Esophagus squamous epithelium (tissue), 4 donors: ENCODE measurements at regions not wholly inside any gene's neighbourhood (a gene's known extent, or its start where the extent isn't known, plus 50 kb on each side); places are given as distances from the start of the nearest gene placed in this dataset.

ENCODE experiments used
- POLR2A ChIP-seq, 4 donors: fragments of 450-650 bp; IDR thresholded peaks; one replicate each; pipeline ENCODE4 v1.6.1; 2017; ENCODE audit warnings: antibody characterized with exemption in 4 of 4, mild to moderate bottlenecking in 4 of 4, moderate library complexity in 3 of 4
- TF ChIP-seq, protein P1 (sequence below), 6 experiments: fragments of 450-650 bp in 4 of 6; fragments of 200-600 bp in 2 of 6; sonication (generic) in 2 of 6; IDR thresholded peaks; one replicate each; pipeline ENCODE4 v1.5.1; 2016 to 2019; ENCODE audit warnings: antibody characterized with exemption in 6 of 6, mild to moderate bottlenecking in 4 of 6, moderate library complexity in 4 of 6

DNA sequence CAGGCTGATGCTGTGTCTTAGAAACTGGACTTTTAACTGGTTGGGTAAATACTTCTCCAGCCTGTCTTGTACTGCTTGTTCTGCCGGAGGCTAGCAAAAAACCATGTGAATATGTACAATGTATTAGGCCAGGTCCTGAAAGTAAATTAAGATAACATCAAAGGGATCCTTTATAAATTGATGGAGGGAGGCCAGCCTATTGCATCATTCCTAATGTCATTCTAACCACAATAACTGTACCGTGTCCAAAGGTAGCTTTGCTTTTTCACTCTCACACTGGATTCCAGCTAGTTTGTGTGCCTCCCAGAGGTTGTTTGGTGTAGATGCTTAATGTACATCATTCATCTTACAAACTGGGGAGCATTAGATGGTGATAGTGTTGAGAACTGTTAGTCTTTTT, 91.2 kb upstream of the SEM1 start:
- TF ChIP-seq, protein P1, sequence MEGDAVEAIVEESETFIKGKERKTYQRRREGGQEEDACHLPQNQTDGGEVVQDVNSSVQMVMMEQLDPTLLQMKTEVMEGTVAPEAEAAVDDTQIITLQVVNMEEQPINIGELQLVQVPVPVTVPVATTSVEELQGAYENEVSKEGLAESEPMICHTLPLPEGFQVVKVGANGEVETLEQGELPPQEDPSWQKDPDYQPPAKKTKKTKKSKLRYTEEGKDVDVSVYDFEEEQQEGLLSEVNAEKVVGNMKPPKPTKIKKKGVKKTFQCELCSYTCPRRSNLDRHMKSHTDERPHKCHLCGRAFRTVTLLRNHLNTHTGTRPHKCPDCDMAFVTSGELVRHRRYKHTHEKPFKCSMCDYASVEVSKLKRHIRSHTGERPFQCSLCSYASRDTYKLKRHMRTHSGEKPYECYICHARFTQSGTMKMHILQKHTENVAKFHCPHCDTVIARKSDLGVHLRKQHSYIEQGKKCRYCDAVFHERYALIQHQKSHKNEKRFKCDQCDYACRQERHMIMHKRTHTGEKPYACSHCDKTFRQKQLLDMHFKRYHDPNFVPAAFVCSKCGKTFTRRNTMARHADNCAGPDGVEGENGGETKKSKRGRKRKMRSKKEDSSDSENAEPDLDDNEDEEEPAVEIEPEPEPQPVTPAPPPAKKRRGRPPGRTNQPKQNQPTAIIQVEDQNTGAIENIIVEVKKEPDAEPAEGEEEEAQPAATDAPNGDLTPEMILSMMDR (IDR thresholded peaks at IDR 0.05), result peak in 4 of 6 experiments; percentile 20 to 50 (median 40)
- no peak for TF ChIP-seq POLR2A (IDR thresholded peaks at IDR 0.05)
